Loucy (cell line): ENCODE measurements at regions not wholly inside any gene's neighbourhood (a gene's known extent, or its start where the extent isn't known, plus 50 kb on each side); places are given as distances from the start of the nearest gene placed in this dataset.
"Not testable (repeated sequence)": the region's sequence is repeated elsewhere in the genome, so short reads cannot be mapped to it uniquely, and the experiment has no call there.

Experiments used
- H2AFZ ChIP-seq: fragments of 200-600 bp; sonication (generic); 2 replicates; pipeline ENCODE4 v1.6.0; 2016; ENCODE audit warnings: antibody characterized with exemption, mild to moderate bottlenecking, low read length, moderate library complexity
- H3F3A ChIP-seq: fragments of 200-600 bp; 2 replicates; pipeline ENCODE4 v1.6.0; 2016; ENCODE audit warnings: antibody characterized with exemption, low read depth, mild to moderate bottlenecking
- H3K27me3 ChIP-seq: fragments of 200-600 bp; sonication (generic); 2 replicates; pipeline ENCODE4 v1.6.1; 2014; ENCODE audit warnings: low read length, mild to moderate bottlenecking; ENCODE audit not compliant: insufficient read depth, poor library complexity, severe bottlenecking
- H3K36me3 ChIP-seq: fragments of 200-600 bp; sonication (generic); 2 replicates; pipeline ENCODE4 v1.6.1; 2016; ENCODE audit warnings: low read length; ENCODE audit not compliant: insufficient read depth
- H3K4me1 ChIP-seq: fragments of 200-600 bp; sonication (generic); 2 replicates; pipeline ENCODE4 v1.5.1; 2014; ENCODE audit warnings: low read length, mild to moderate bottlenecking; ENCODE audit not compliant: insufficient read depth, poor library complexity, severe bottlenecking
- H3K4me2 ChIP-seq: fragments of 200-600 bp; sonication (generic); 2 replicates; pipeline ENCODE4 v1.6.0; 2014; ENCODE audit warnings: antibody characterized with exemption, low read length, low read depth, mild to moderate bottlenecking; ENCODE audit not compliant: poor library complexity, severe bottlenecking
- H3K4me3 ChIP-seq: fragments of 200-600 bp; sonication (generic); 2 replicates; pipeline ENCODE4 v1.5.1; 2014; ENCODE audit warnings: low read length, mild to moderate bottlenecking, mixed read lengths; ENCODE audit not compliant: poor library complexity, severe bottlenecking
- H3K79me2 ChIP-seq: fragments of 200-600 bp; sonication (generic); 2 replicates; pipeline ENCODE4 v1.6.1; 2014; ENCODE audit warnings: low read length; ENCODE audit not compliant: insufficient read depth
- H3K9ac ChIP-seq: fragments of 200-600 bp; sonication (generic); 2 replicates; pipeline ENCODE4 v1.6.0; 2014; ENCODE audit warnings: mild to moderate bottlenecking, low read depth, low read length, moderate library complexity; ENCODE audit not compliant: poor library complexity, severe bottlenecking
- H3K9me2 ChIP-seq: fragments of 200-600 bp; sonication (generic); replicated peaks from 2 replicates; pipeline ENCODE4 v1.6.1; 2016; ENCODE audit warnings: low read depth, low read length, mixed read lengths
- H3K9me3 ChIP-seq: fragments of 200-600 bp; sonication (generic); 2 replicates; pipeline ENCODE4 v1.6.1; 2014; ENCODE audit warnings: mild to moderate bottlenecking, antibody characterized with exemption, low read length, low read depth; ENCODE audit not compliant: insufficient read depth
- H4K20me1 ChIP-seq: fragments of 200-600 bp; sonication (generic); 2 replicates; pipeline ENCODE4 v1.6.0; 2014; ENCODE audit warnings: antibody characterized with exemption, low read length, mild to moderate bottlenecking; ENCODE audit not compliant: insufficient read depth, poor library complexity, severe bottlenecking
- CTCF ChIP-seq: fragments of 200-600 bp; sonication (generic); conservative IDR thresholded peaks from 2 replicates; pipeline ENCODE4 v1.5.1; 2014; ENCODE audit warnings: mild to moderate bottlenecking, antibody characterized with exemption, low read length
- EZH2phosphoT487 ChIP-seq: fragments of 200-600 bp; IDR thresholded peaks from 2 replicates; pipeline ENCODE4 v1.6.1; 2018; ENCODE audit warnings: antibody characterized with exemption, mild to moderate bottlenecking, moderate library complexity, borderline replicate concordance

GRCh38 chr6:95879856-95880255, 135.9 kb upstream of the FUT9 start:
- no peak overlapping the region for H3K4me3 ChIP-seq

GRCh38 chr6:95882371-95882770, 133.4 kb upstream of the FUT9 start:
- no peaks in the 10 kb centered on the region for H3K27me3 ChIP-seq
- H3K4me3 ChIP-seq = no peak overlapping the region
- no peak overlapping the region for H3K4me2 ChIP-seq
- no peak overlapping the region for H2AFZ ChIP-seq
- no peaks in the 10 kb centered on the region for H4K20me1 ChIP-seq
- no peaks in the 10 kb centered on the region for H3K36me3 ChIP-seq
- TF ChIP-seq EZH2phosphoT487 (no peak), CTCF (no peak)
- H3K9me3 ChIP-seq = no peaks in the 10 kb centered on the region
- no peaks in the 10 kb centered on the region for H3K9me2 ChIP-seq
- H3K4me1 ChIP-seq = no peaks in the 10 kb centered on the region
- H3F3A ChIP-seq = no peaks in the 10 kb centered on the region
- H3K9ac ChIP-seq = no peak overlapping the region
- no peaks in the 10 kb centered on the region for H3K79me2 ChIP-seq

More at GRCh38 chr6:95879856-95880255, 135.9 kb upstream of the FUT9 start:
- H3K9ac ChIP-seq = no peak overlapping the region
- H3K4me2 ChIP-seq = no peak overlapping the region
- no peak overlapping the region for H2AFZ ChIP-seq
- no peaks in the 10 kb centered on the region for H3K36me3 ChIP-seq
- H3K9me3 ChIP-seq = no peaks in the 10 kb centered on the region
- TF ChIP-seq EZH2phosphoT487 (no peak), CTCF (no peak)
- no peaks in the 10 kb centered on the region for H4K20me1 ChIP-seq
- no peaks in the 10 kb centered on the region for H3K9me2 ChIP-seq
- H3K27me3 ChIP-seq = no peaks in the 10 kb centered on the region
- no peaks in the 10 kb centered on the region for H3K79me2 ChIP-seq
- H3K4me1 ChIP-seq = no peaks in the 10 kb centered on the region
- no peaks in the 10 kb centered on the region for H3F3A ChIP-seq

- not testable (repeated sequence) for H3K4me3 ChIP-seq, H3K27me3 ChIP-seq, H3K4me1 ChIP-seq, H4K20me1 ChIP-seq, H3K9ac ChIP-seq, H3K9me2 ChIP-seq, H3K4me2 ChIP-seq, H3K79me2 ChIP-seq, H3F3A ChIP-seq, H3K9me3 ChIP-seq, H3K36me3 ChIP-seq, H2AFZ ChIP-seq
Observed at GRCh38 chr6:95888711-95889110, 127.1 kb upstream of the FUT9 start.

- H4K20me1 ChIP-seq = no peaks in the 10 kb centered on the region
- H3K9me3 ChIP-seq = no peaks in the 10 kb centered on the region
- no peaks in the 10 kb centered on the region for H3K27me3 ChIP-seq
- TF ChIP-seq CTCF (no peak), EZH2phosphoT487 (no peak)
- H3K9ac ChIP-seq = no peak overlapping the region
- H3F3A ChIP-seq = no peaks in the 10 kb centered on the region
- H3K4me3 ChIP-seq = no peak overlapping the region
- no peak overlapping the region for H3K4me2 ChIP-seq
- no peaks in the 10 kb centered on the region for H3K79me2 ChIP-seq
- H3K9me2 ChIP-seq = no peaks in the 10 kb centered on the region
- no peaks in the 10 kb centered on the region for H3K4me1 ChIP-seq
- no peaks in the 10 kb centered on the region for H3K36me3 ChIP-seq
- H2AFZ ChIP-seq = no peak overlapping the region
Observed at GRCh38 chr6:95905132-95905531, 110.6 kb upstream of the FUT9 start.
